NB4 (cell line): ENCODE measurements at regions not wholly inside any gene's neighbourhood (a gene's known extent, or its start where the extent isn't known, plus 50 kb on each side); places are given as distances from the start of the nearest gene placed in this dataset.

Experiments used
- MYC ChIP-seq: IDR thresholded peaks from 2 replicates; pipeline ENCODE4 v1.6.1; 2011; ENCODE audit warnings: low read depth, low read length
- POLR2A ChIP-seq: IDR thresholded peaks from 2 replicates; pipeline ENCODE4 v1.6.1; 2011; ENCODE audit warnings: mild to moderate bottlenecking; ENCODE audit not compliant: insufficient read length; ENCODE audit errors: extremely low read depth
- TF ChIP-seq, protein P1 (sequence below): IDR thresholded peaks from one replicate; pipeline ENCODE4 v1.5.1; 2012; ENCODE audit warnings: low read depth, low read length
- TF ChIP-seq, protein P2 (sequence below): IDR thresholded peaks from 2 replicates; pipeline ENCODE4 v1.6.1; 2011; ENCODE audit warnings: low read depth, low read length

DNA sequence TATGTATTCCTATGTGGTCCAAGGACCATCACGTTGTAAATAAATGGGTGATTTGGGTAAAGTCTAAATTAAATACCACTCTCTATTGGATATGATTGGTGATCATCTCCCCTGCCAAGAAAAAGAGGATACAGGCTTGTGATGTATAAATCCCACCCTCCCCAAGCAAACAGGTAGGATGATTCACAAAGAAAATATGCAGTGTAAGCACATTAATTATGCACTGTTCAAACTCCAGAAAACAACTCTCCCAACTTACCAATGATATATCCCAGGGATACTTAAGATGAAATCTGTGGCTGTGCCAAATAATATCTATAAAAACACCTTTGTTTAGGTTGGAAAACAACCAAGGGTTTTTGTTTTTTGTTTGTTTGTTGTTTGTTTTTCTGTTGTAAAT is 795.9 kb downstream of the XPNPEP1 start:
- TF ChIP-seq, protein P1, sequence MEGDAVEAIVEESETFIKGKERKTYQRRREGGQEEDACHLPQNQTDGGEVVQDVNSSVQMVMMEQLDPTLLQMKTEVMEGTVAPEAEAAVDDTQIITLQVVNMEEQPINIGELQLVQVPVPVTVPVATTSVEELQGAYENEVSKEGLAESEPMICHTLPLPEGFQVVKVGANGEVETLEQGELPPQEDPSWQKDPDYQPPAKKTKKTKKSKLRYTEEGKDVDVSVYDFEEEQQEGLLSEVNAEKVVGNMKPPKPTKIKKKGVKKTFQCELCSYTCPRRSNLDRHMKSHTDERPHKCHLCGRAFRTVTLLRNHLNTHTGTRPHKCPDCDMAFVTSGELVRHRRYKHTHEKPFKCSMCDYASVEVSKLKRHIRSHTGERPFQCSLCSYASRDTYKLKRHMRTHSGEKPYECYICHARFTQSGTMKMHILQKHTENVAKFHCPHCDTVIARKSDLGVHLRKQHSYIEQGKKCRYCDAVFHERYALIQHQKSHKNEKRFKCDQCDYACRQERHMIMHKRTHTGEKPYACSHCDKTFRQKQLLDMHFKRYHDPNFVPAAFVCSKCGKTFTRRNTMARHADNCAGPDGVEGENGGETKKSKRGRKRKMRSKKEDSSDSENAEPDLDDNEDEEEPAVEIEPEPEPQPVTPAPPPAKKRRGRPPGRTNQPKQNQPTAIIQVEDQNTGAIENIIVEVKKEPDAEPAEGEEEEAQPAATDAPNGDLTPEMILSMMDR: no peak
- TF ChIP-seq POLR2A: no peak
- TF ChIP-seq, protein P2, sequence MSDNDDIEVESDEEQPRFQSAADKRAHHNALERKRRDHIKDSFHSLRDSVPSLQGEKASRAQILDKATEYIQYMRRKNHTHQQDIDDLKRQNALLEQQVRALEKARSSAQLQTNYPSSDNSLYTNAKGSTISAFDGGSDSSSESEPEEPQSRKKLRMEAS: no peak
- TF ChIP-seq MYC: no peak
